GM12864 (cell line): ENCODE measurements at regions not wholly inside any gene's neighbourhood (a gene's known extent, or its start where the extent isn't known, plus 50 kb on each side); places are given as distances from the start of the nearest gene placed in this dataset.
A peak's percentile ranks its signal among the peaks of the same experiment; 100 is the strongest.

Experiments used
- DNase-seq: peaks from one replicate; pipeline ENCODE4 v3.0.0-alpha.2; 2011; ENCODE audit warnings: low read depth
- H3K4me3 ChIP-seq: 2 replicates; pipeline ENCODE4 v1.5.1; 2011; ENCODE audit warnings: mild to moderate bottlenecking, low read depth, low read length, control low read depth
- CTCF ChIP-seq: IDR thresholded peaks from 2 replicates; pipeline ENCODE4 v1.5.1; 2011; ENCODE audit warnings: low read depth, mild to moderate bottlenecking, moderate library complexity, low read length, control low read depth, inconsistent platforms; ENCODE audit errors: missing control alignments

- H3K4me3 ChIP-seq: no peak overlapping the region
- no peak for DNase-seq
These were observed 86.6 kb downstream of the LINGO1 start for GRCh38 chr15:77546050-77546501.

GRCh38 chr15:77545058-77545457 is 87.7 kb downstream of the LINGO1 start:
- H3K4me3 ChIP-seq: no peak overlapping the region
- TF ChIP-seq CTCF: no peak
- DNase-seq: no peak

More at GRCh38 chr15:77546050-77546501, 86.6 kb downstream of the LINGO1 start:
- no peak for TF ChIP-seq CTCF

GRCh38 chr15:77544162-77544561 is 88.5 kb downstream of the LINGO1 start:
- TF ChIP-seq CTCF: no peak
- no peak overlapping the region for H3K4me3 ChIP-seq
- no peak for DNase-seq

- H3K4me3 ChIP-seq: peak overlapping the region; percentile 55
- peak; percentile 36 for DNase-seq
- TF ChIP-seq CTCF: peak; percentile 93
These were observed 89.4 kb downstream of the LINGO1 start for GRCh38 chr15:77543159-77543882.

GRCh38 chr15:77542491-77543001 is 90.2 kb downstream of the LINGO1 start:
- DNase-seq: no peak
- no peak for TF ChIP-seq CTCF
- H3K4me3 ChIP-seq: peak overlapping the region; percentile 55

- H3K4me3 ChIP-seq: no peak overlapping the region
- TF ChIP-seq CTCF: no peak
- no peak for DNase-seq
These were observed 91.1 kb downstream of the LINGO1 start for GRCh38 chr15:77541421-77542181.
